ENCODE measurements at regions not wholly inside any gene's neighbourhood (a gene's known extent, or its start where the extent isn't known, plus 50 kb on each side); places are given as distances from the start of the nearest gene placed in this dataset.

DNA sequence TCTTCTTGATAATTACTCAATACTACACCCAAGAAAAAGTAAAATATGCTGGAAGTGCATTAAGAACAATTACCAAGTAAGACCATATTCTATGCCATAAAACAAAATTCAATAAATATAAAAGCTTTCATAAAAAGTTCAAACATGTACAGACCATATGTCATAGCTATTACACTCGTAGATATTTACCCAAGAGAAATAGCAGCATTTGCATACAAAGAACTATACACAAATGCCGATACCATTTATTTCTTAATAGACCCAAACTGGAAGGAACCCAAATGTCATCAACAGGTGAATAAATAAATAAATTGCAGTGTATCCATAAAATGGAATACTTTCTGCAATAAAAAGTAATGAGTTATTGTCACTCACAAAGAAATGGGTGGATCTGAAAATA, 78.3 kb upstream of the SLC16A7 start:
- H3K4me1 ChIP-seq (ENCODE audit: control insufficient read depth, insufficient read depth, low read length): no peaks in the 10 kb centered on the region
- no peak overlapping the region for H3K4me3 ChIP-seq (ENCODE audit: low read depth, low read length)
- no peak for TF ChIP-seq ZNF623 (tag by site-specific recombination; IDR thresholded peaks at IDR 0.05)
- TF ChIP-seq ZNF354C (tag by site-specific recombination; IDR thresholded peaks at IDR 0.05; ENCODE audit: borderline replicate concordance, low read depth): no peak
- TF ChIP-seq SCRT2 (tag by site-specific recombination; IDR thresholded peaks at IDR 0.05): 0 out of 2 replicates have a peak, but pooled peaks have one; percentile 27
- TF ChIP-seq ZNF530 (tag by site-specific recombination; IDR thresholded peaks at IDR 0.05; ENCODE audit: low read depth): no peak
- no peak for TF ChIP-seq ZNF776 (tag by site-specific recombination; IDR thresholded peaks at IDR 0.05; ENCODE audit: borderline replicate concordance)
- no peaks in the 10 kb centered on the region for H3K9me3 ChIP-seq (ENCODE audit: control insufficient read depth, insufficient read depth, low read depth, low read length)
- POLR2A ChIA-PET: no interaction called here
- CTCF ChIA-PET: no interaction called here
- no peak overlapping the region for H3K27ac ChIP-seq (ENCODE audit: extremely low read depth, low read depth, low read length)
- no peaks in the 10 kb centered on the region for H3K36me3 ChIP-seq (ENCODE audit: control insufficient read depth in 2 of 2, insufficient read depth in 1 of 2, low read length in 2 of 2)

DNA sequence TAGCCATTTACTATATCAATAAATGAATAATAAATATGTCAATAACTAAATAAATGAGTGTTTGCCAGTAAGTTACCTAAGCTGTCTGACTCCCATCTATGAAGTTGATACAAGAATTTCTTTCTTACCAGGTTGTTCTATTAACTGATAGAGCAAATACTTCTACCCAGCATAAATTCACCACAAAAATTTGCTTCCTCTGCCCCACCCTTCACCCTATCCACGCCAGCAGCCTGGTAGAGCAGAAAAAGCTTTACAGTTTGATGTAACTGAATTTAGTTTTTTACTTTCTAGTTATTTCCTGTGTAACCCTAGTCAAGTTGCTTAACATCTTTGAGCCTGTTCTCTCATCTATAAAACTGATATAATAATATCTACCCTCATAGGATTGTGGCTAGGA, 94.9 kb upstream of the SLC16A7 start:
- Histone ChIP-seq H3K36me3 (ENCODE audit: control insufficient read depth in 2 of 2, insufficient read depth in 1 of 2, low read length in 2 of 2) (no peaks in the 10 kb centered on the region), H3K4me3 (ENCODE audit: low read depth, low read length) (no peak overlapping the region), H3K27ac (ENCODE audit: extremely low read depth, low read depth, low read length) (no peak overlapping the region), H3K9me3 (ENCODE audit: control insufficient read depth, insufficient read depth, low read depth, low read length) (no peaks in the 10 kb centered on the region), H3K4me1 (ENCODE audit: control insufficient read depth, insufficient read depth, low read length) (no peaks in the 10 kb centered on the region)
- TF ChIP-seq PATZ1 (tag by site-specific recombination; IDR thresholded peaks at IDR 0.05) (no peak), ZNF830 (tag by site-specific recombination; IDR thresholded peaks at IDR 0.05; ENCODE audit: low read depth) (no peak), KLF9 (tag by site-specific recombination; IDR thresholded peaks at IDR 0.05; ENCODE audit: low read depth) (no peak), SCRT2 (tag by site-specific recombination; IDR thresholded peaks at IDR 0.05) (no peak)
- TF ChIP-seq, protein P1, sequence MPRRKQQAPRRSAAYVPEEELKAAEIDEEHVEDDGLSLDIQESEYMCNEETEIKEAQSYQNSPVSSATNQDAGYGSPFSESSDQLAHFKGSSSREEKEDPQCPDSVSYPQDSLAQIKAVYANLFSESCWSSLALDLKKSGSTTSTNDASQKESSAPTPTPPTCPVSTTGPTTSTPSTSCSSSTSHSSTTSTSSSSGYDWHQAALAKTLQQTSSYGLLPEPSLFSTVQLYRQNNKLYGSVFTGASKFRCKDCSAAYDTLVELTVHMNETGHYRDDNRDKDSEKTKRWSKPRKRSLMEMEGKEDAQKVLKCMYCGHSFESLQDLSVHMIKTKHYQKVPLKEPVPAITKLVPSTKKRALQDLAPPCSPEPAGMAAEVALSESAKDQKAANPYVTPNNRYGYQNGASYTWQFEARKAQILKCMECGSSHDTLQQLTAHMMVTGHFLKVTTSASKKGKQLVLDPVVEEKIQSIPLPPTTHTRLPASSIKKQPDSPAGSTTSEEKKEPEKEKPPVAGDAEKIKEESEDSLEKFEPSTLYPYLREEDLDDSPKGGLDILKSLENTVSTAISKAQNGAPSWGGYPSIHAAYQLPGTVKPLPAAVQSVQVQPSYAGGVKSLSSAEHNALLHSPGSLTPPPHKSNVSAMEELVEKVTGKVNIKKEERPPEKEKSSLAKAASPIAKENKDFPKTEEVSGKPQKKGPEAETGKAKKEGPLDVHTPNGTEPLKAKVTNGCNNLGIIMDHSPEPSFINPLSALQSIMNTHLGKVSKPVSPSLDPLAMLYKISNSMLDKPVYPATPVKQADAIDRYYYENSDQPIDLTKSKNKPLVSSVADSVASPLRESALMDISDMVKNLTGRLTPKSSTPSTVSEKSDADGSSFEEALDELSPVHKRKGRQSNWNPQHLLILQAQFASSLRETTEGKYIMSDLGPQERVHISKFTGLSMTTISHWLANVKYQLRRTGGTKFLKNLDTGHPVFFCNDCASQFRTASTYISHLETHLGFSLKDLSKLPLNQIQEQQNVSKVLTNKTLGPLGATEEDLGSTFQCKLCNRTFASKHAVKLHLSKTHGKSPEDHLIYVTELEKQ (tag by site-specific recombination; IDR thresholded peaks at IDR 0.05; ENCODE audit: borderline replicate concordance): no peak
- TF ChIP-seq, protein P2, sequence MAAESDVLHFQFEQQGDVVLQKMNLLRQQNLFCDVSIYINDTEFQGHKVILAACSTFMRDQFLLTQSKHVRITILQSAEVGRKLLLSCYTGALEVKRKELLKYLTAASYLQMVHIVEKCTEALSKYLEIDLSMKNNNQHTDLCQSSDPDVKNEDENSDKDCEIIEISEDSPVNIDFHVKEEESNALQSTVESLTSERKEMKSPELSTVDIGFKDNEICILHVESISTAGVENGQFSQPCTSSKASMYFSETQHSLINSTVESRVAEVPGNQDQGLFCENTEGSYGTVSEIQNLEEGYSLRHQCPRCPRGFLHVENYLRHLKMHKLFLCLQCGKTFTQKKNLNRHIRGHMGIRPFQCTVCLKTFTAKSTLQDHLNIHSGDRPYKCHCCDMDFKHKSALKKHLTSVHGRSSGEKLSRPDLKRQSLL (tag by site-specific recombination; IDR thresholded peaks at IDR 0.05): no peak
- CTCF ChIA-PET: no interaction called here
- POLR2A ChIA-PET: no interaction called here

- ChIA-PET POLR2A (no interaction called here), CTCF (no interaction called here)
- Histone ChIP-seq H3K36me3 (ENCODE audit: control insufficient read depth in 2 of 2, insufficient read depth in 1 of 2, low read length in 2 of 2) (no peaks in the 10 kb centered on the region), H3K4me3 (ENCODE audit: low read depth, low read length) (no peak overlapping the region), H3K4me1 (ENCODE audit: control insufficient read depth, insufficient read depth, low read length) (no peaks in the 10 kb centered on the region), H3K9me3 (ENCODE audit: control insufficient read depth, insufficient read depth, low read depth, low read length) (no peaks in the 10 kb centered on the region), H3K27ac (ENCODE audit: extremely low read depth, low read depth, low read length) (no peak overlapping the region)
- no peak for TF ChIP-seq ZNF239 (tag by site-specific recombination; IDR thresholded peaks at IDR 0.05)
- TF ChIP-seq ZBTB48 (tag by site-specific recombination; IDR thresholded peaks at IDR 0.05): no peak
- TF ChIP-seq ZNF704 (tag by site-specific recombination; IDR thresholded peaks at IDR 0.05): no peak
- TF ChIP-seq ZNF324 (tag by site-specific recombination; IDR thresholded peaks at IDR 0.05): no peak
- TF ChIP-seq, protein P3, sequence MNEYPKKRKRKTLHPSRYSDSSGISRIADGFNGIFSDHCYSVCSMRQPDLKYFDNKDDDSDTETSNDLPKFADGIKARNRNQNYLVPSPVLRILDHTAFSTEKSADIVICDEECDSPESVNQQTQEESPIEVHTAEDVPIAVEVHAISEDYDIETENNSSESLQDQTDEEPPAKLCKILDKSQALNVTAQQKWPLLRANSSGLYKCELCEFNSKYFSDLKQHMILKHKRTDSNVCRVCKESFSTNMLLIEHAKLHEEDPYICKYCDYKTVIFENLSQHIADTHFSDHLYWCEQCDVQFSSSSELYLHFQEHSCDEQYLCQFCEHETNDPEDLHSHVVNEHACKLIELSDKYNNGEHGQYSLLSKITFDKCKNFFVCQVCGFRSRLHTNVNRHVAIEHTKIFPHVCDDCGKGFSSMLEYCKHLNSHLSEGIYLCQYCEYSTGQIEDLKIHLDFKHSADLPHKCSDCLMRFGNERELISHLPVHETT (tag by site-specific recombination; IDR thresholded peaks at IDR 0.05): no peak
- TF ChIP-seq ZFHX2 (tag by site-specific recombination; conservative IDR thresholded peaks at IDR 0.05): no peak
- TF ChIP-seq ZSCAN16 (tag by site-specific recombination; IDR thresholded peaks at IDR 0.05): no peak
- no peak for TF ChIP-seq ZNF394 (tag by site-specific recombination; IDR thresholded peaks at IDR 0.05; ENCODE audit: borderline replicate concordance)
- TF ChIP-seq ZNF610 (tag by site-specific recombination; IDR thresholded peaks at IDR 0.05; ENCODE audit: borderline replicate concordance): no peak
- no peak for TF ChIP-seq ZNF133 (tag by site-specific recombination; IDR thresholded peaks at IDR 0.05)
- no peak for TF ChIP-seq SCRT1 (tag by site-specific recombination; IDR thresholded peaks at IDR 0.05; ENCODE audit: borderline replicate concordance)
- TF ChIP-seq ZNF266 (tag by site-specific recombination; IDR thresholded peaks at IDR 0.05; ENCODE audit: low read depth): no peak
- TF ChIP-seq KLF9 (tag by site-specific recombination; IDR thresholded peaks at IDR 0.05; ENCODE audit: low read depth): no peak
- TF ChIP-seq ZNF549 (tag by site-specific recombination; IDR thresholded peaks at IDR 0.05): no peak
- no peak for TF ChIP-seq GFI1B (tag by site-specific recombination; IDR thresholded peaks at IDR 0.05)
These were observed 95.5 kb upstream of the SLC16A7 start for GRCh38 chr12:59500335-59500734.
